ENCODE measurements at regions not wholly inside any gene's neighbourhood (a gene's known extent, or its start where the extent isn't known, plus 50 kb on each side); places are given as distances from the start of the nearest gene placed in this dataset.

DNA sequence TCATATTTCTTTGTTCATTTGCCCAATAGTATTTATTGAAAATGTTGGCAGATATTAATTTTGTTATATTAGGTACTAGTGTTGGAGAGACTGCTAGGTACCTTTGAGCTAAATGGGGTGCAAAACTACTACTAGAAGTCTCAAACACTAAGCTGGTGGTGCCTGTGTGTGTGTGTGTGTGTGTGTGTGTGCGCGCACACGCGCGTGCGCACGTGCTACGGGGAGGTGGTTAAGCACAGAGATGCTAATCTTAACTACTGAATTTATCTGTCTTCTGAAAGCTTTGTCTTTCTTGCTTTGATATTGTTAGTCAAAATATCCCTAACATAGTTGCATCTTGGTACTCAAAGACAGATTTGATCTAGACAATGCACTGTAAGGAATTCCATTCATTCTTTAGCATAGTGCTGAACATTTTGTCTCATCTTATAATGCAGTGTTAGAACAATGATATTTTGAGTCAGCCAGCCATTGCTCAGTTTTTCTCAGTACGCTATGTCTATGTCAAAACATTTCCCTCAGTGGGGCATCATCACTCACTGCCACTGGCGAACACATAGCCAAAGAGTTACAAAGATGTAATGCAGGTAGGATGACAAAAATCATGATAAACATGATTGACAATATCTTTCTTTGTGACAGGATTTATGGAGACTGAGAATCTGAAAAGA, 396.0 kb upstream of the RGPD4 start:
- TF ChIP-seq, protein P1, sequence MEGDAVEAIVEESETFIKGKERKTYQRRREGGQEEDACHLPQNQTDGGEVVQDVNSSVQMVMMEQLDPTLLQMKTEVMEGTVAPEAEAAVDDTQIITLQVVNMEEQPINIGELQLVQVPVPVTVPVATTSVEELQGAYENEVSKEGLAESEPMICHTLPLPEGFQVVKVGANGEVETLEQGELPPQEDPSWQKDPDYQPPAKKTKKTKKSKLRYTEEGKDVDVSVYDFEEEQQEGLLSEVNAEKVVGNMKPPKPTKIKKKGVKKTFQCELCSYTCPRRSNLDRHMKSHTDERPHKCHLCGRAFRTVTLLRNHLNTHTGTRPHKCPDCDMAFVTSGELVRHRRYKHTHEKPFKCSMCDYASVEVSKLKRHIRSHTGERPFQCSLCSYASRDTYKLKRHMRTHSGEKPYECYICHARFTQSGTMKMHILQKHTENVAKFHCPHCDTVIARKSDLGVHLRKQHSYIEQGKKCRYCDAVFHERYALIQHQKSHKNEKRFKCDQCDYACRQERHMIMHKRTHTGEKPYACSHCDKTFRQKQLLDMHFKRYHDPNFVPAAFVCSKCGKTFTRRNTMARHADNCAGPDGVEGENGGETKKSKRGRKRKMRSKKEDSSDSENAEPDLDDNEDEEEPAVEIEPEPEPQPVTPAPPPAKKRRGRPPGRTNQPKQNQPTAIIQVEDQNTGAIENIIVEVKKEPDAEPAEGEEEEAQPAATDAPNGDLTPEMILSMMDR (IDR thresholded peaks at IDR 0.05; ENCODE audit: borderline replicate concordance, insufficient read depth, low read depth, low read length) = no peak
- H3K4me3 ChIP-seq (ENCODE audit: low read depth, low read length) = no peak overlapping the region

- TF ChIP-seq, protein P1 (IDR thresholded peaks at IDR 0.05; ENCODE audit: borderline replicate concordance, insufficient read depth, low read depth, low read length) = no peak
- no peak overlapping the region for H3K4me3 ChIP-seq (ENCODE audit: low read depth, low read length)
Observed at GRCh38 chr2:107436281-107436680, 390.4 kb upstream of the RGPD4 start.

DNA sequence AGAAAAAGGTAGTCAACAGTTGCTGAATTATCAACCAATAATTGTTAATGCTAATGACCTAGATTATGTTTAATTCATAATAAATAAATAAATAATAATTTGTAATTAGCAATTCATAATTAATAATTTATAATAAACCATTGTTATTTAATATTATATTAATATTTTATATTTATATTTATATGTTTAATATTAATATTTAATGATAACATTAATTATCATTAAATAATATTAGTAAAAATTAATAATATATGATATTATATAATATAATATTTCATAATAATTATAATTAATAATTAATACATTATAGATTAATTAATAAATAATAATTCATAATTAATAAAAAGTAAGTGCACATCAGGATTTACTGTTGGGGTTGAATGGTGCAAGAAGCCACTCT, 389.4 kb upstream of the RGPD4 start:
- TF ChIP-seq, protein P1 (IDR thresholded peaks at IDR 0.05; ENCODE audit: borderline replicate concordance, insufficient read depth, low read depth, low read length) = no peak
- no peak overlapping the region for H3K4me3 ChIP-seq (ENCODE audit: low read depth, low read length)

DNA sequence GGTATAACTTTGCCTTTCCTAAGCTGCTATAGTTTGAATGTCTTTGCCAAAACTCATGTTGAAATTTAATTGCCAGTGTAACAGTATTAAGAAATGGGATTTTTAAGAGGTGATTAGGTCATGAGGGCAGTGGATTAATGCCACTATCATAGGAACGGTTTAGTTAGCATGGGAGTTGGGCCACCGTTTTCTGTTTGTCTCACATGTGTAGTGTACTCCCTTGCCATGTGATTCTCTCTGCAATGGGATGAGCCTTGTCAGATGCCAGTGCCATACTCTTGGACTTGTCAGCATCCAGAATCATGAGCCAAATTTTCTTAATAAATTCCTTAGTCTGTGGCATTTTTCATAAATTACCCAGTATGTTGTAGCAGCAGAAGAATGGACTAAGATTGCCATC, 388.9 kb upstream of the RGPD4 start:
- no peak overlapping the region for H3K4me3 ChIP-seq (ENCODE audit: low read depth, low read length)
- TF ChIP-seq, protein P1 (IDR thresholded peaks at IDR 0.05; ENCODE audit: borderline replicate concordance, insufficient read depth, low read depth, low read length) = no peak

- TF ChIP-seq, protein P1 (IDR thresholded peaks at IDR 0.05; ENCODE audit: borderline replicate concordance, insufficient read depth, low read depth, low read length) = no peak
- no peak overlapping the region for H3K4me3 ChIP-seq (ENCODE audit: low read depth, low read length)
Observed at GRCh38 chr2:107448160-107448559, 378.5 kb upstream of the RGPD4 start.

- no peak overlapping the region for H3K4me3 ChIP-seq (ENCODE audit: low read depth, low read length)
- TF ChIP-seq, protein P1 (IDR thresholded peaks at IDR 0.05; ENCODE audit: borderline replicate concordance, insufficient read depth, low read depth, low read length) = no peak
Observed at GRCh38 chr2:107461301-107461700, 365.4 kb upstream of the RGPD4 start.

DNA sequence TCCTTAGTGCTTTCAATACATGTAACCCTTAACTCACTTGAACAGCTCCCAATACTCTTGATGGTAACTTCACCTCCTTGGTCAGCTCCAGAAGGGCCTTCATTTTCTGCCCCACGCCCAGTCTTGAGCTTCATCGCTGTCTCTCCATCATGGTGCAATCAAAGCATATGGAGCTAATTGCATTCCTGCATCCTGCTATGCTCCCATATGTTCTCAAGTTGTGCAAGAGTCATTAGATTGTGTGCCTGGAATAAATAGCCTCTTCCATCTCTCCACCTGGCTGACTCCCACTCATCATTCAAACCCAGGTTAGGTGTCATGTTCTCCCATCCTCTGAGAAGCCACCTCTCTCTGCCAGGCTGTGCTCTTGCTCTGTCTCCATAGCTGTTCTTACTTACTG, 364.5 kb upstream of the RGPD4 start:
- H3K4me3 ChIP-seq (ENCODE audit: low read depth, low read length) = no peak overlapping the region
- TF ChIP-seq, protein P1 (IDR thresholded peaks at IDR 0.05; ENCODE audit: borderline replicate concordance, insufficient read depth, low read depth, low read length) = no peak

Data from GM12875 (cell line).